H9 (cell line): ENCODE measurements at regions not wholly inside any gene's neighbourhood (a gene's known extent, or its start where the extent isn't known, plus 50 kb on each side); places are given as distances from the start of the nearest gene placed in this dataset.
A peak's percentile ranks its signal among the peaks of the same experiment; 100 is the strongest.

Experiments used
- DNase-seq: peaks from one replicate; pipeline ENCODE4 v3.0.0-alpha.2; 2017
- H2AFZ ChIP-seq: one replicate; pipeline ENCODE4 v1.6.1; 2013; ENCODE audit warnings: mild to moderate bottlenecking, low read length, control low read depth, moderate library complexity
- H2AK5ac ChIP-seq: 2 replicates; pipeline ENCODE4 v1.6.1; 2013; ENCODE audit warnings: low read length, control low read depth, mixed read lengths; ENCODE audit not compliant: insufficient read length
- H2BK120ac ChIP-seq: one replicate; pipeline ENCODE4 v1.6.1; 2013; ENCODE audit warnings: low read depth, mild to moderate bottlenecking, low read length, control low read depth, inconsistent platforms; ENCODE audit not compliant: poor library complexity, severe bottlenecking
- H2BK12ac ChIP-seq: 2 replicates; pipeline ENCODE4 v1.6.1; 2013; ENCODE audit warnings: low read length, control low read depth, mixed read lengths, low read depth; ENCODE audit not compliant: insufficient read length
- H2BK15ac ChIP-seq: 2 replicates; pipeline ENCODE4 v1.6.1; 2013; ENCODE audit warnings: low read depth, low read length, control low read depth
- H2BK20ac ChIP-seq: one replicate; pipeline ENCODE4 v1.6.1; 2013; ENCODE audit warnings: low read depth, mild to moderate bottlenecking, low read length, control low read depth, inconsistent platforms; ENCODE audit not compliant: poor library complexity, severe bottlenecking
- H2BK5ac ChIP-seq: 2 replicates; pipeline ENCODE4 v1.6.1; 2013; ENCODE audit warnings: low read length, control low read depth, mixed read lengths; ENCODE audit not compliant: insufficient read length
- H3K14ac ChIP-seq: 2 replicates; pipeline ENCODE4 v1.6.1; 2013; ENCODE audit warnings: low read length, control low read depth; ENCODE audit not compliant: insufficient read depth
- H3K18ac ChIP-seq: 2 replicates; pipeline ENCODE4 v1.6.1; 2013; ENCODE audit warnings: low read depth, mild to moderate bottlenecking, mixed read lengths, low read length, control low read depth; ENCODE audit not compliant: insufficient read length
- H3K23ac ChIP-seq: 2 replicates; pipeline ENCODE4 v1.6.1; 2013; ENCODE audit warnings: low read length, control low read depth, mixed read lengths, low read depth; ENCODE audit not compliant: insufficient read length
- H3K23me2 ChIP-seq: 2 replicates; pipeline ENCODE4 v1.6.1; 2013; ENCODE audit warnings: low read depth, mild to moderate bottlenecking, mixed read lengths, low read length, control low read depth; ENCODE audit not compliant: insufficient read length, poor library complexity, severe bottlenecking
- H3K27ac ChIP-seq: 2 replicates; pipeline ENCODE4 v1.5.1; 2013; ENCODE audit warnings: low read length, control low read depth, mixed read lengths, low read depth; ENCODE audit not compliant: insufficient read length
- H3K27me3 ChIP-seq: 2 replicates; pipeline ENCODE4 v1.6.1; 2013; ENCODE audit warnings: low read length, control low read depth, inconsistent platforms; ENCODE audit not compliant: insufficient read depth
- H3K4ac ChIP-seq: 2 replicates; pipeline ENCODE4 v1.6.1; 2013; ENCODE audit warnings: low read depth, mild to moderate bottlenecking, control low read depth, inconsistent platforms, low read length, moderate library complexity
- H3K4me1 ChIP-seq: 2 replicates; pipeline ENCODE4 v1.6.1; 2013; ENCODE audit warnings: low read length, control low read depth, inconsistent platforms; ENCODE audit not compliant: insufficient read depth
- H3K4me2 ChIP-seq: 2 replicates; pipeline ENCODE4 v1.6.1; 2013; ENCODE audit warnings: low read length, control low read depth, mixed read lengths; ENCODE audit not compliant: insufficient read length, insufficient read depth
- H3K56ac ChIP-seq: 2 replicates; pipeline ENCODE4 v1.6.1; 2013; ENCODE audit warnings: low read depth, mild to moderate bottlenecking, mixed read lengths, low read length, control low read depth; ENCODE audit not compliant: insufficient read length
- H3K79me1 ChIP-seq: 2 replicates; pipeline ENCODE4 v1.6.1; 2013; ENCODE audit warnings: low read depth, mild to moderate bottlenecking, moderate library complexity, low read length, control low read depth, inconsistent platforms; ENCODE audit not compliant: insufficient read depth, poor library complexity, severe bottlenecking
- H3K79me2 ChIP-seq: 2 replicates; pipeline ENCODE4 v1.6.1; 2013; ENCODE audit warnings: low read length, control low read depth, inconsistent platforms; ENCODE audit not compliant: insufficient read depth
- H3K9ac ChIP-seq: 2 replicates; pipeline ENCODE4 v1.6.1; 2013; ENCODE audit warnings: low read length, control low read depth, mixed read lengths; ENCODE audit not compliant: insufficient read length; ENCODE audit errors: extremely low read depth
- H3K9me3 ChIP-seq: one replicate; pipeline ENCODE4 v1.6.1; 2013; ENCODE audit warnings: low read depth, low read length, inconsistent platforms; ENCODE audit not compliant: control insufficient read depth
- H3T11ph ChIP-seq: one replicate; pipeline ENCODE4 v1.6.1; 2013; ENCODE audit warnings: mild to moderate bottlenecking, low read length, control low read depth, inconsistent platforms
- H4K20me1 ChIP-seq: one replicate; pipeline ENCODE4 v1.6.1; 2013; ENCODE audit not compliant: control insufficient read depth, insufficient read length, insufficient read depth
- H4K5ac ChIP-seq: 2 replicates; pipeline ENCODE4 v1.6.1; 2013; ENCODE audit warnings: low read depth, mild to moderate bottlenecking, mixed read lengths, low read length, control low read depth; ENCODE audit not compliant: insufficient read length
- H4K8ac ChIP-seq: replicated peaks from 2 replicates; pipeline ENCODE4 v1.6.1; 2013; ENCODE audit warnings: low read length, control low read depth, mixed read lengths, low read depth; ENCODE audit not compliant: insufficient read length
- H4K91ac ChIP-seq: 2 replicates; pipeline ENCODE4 v1.6.1; 2013; ENCODE audit warnings: low read depth, mild to moderate bottlenecking, moderate library complexity, mixed read lengths, low read length, control low read depth; ENCODE audit not compliant: insufficient read length
- H3K27ac Mint-ChIP-seq, 3 experiments: 2 replicates in 2 of 3; 3 replicates in 1 of 3; pipeline ENCODE4 v1.8.0; 2020 to 2021; ENCODE audit warnings: mixed read lengths in 3 of 3, mild to moderate bottlenecking in 1 of 3, moderate library complexity in 1 of 3
- H3K27me3 Mint-ChIP-seq: 2 replicates; pipeline ENCODE4 v1.8.0; 2021; ENCODE audit warnings: low read depth, mild to moderate bottlenecking, moderate library complexity, mixed read lengths
- H3K36me3 Mint-ChIP-seq, 3 experiments: 2 replicates in 2 of 3; 3 replicates in 1 of 3; pipeline ENCODE4 v1.8.0; 2020 to 2021; ENCODE audit warnings: low read depth in 3 of 3, mixed read lengths in 3 of 3; ENCODE audit not compliant: insufficient read depth in 1 of 3
- H3K4me1 Mint-ChIP-seq, 2 experiments: 2 replicates each; pipeline ENCODE4 v1.8.0; 2020; ENCODE audit warnings: mixed read lengths in 2 of 2
- H3K4me3 Mint-ChIP-seq, 2 experiments: 2 replicates in 1 of 2; 3 replicates in 1 of 2; pipeline ENCODE4 v1.8.0; 2020 to 2021; ENCODE audit warnings: mild to moderate bottlenecking in 2 of 2, mixed read lengths in 2 of 2, moderate library complexity in 1 of 2
- H3K9me3 Mint-ChIP-seq, 2 experiments: 2 replicates in 1 of 2; 3 replicates in 1 of 2; pipeline ENCODE4 v1.8.0; 2020; ENCODE audit warnings: mild to moderate bottlenecking in 2 of 2, mixed read lengths in 2 of 2, moderate library complexity in 1 of 2
- TF ChIP-seq, protein P1 (sequence below): fragments of 200-600 bp; sonication (generic); conservative IDR thresholded peaks from 3 replicates; pipeline ENCODE4 v1.8.0; 2021; ENCODE audit warnings: antibody characterized with exemption, mild to moderate bottlenecking

DNA sequence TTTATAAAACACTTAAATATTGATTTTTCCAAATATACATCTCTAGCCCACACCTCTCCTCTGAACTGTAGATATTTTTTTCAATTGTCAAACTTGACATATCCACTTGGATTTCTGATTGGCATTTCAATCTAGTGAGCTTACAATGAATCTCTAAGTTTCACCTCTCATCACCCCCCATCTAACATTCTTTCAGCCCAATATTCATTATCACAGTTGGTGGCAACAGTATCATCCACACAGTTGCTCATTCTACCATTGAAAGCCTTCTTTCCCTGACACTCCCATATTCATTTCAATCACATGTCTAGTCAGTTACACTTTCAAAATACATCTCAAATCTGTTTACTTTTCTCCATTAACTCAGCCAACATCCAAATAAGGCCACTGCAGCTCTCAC is 385.2 kb downstream of the PCDH20 start:
- H3K9me3 ChIP-seq = no peaks in the 10 kb centered on the region
- H2BK15ac ChIP-seq = no peak overlapping the region
- H3K36me3 Mint-ChIP-seq = no peaks in the 10 kb centered on the region; a peak in 1 of 7 replicates
- no peak overlapping the region for H3T11ph ChIP-seq
- no peak for DNase-seq
- H4K8ac ChIP-seq = no peak overlapping the region
- H3K23me2 ChIP-seq = no peaks in the 10 kb centered on the region
- no peaks in the 10 kb centered on the region for H3K79me2 ChIP-seq
- peak overlapping the region; percentile 45 for H2BK20ac ChIP-seq
- H4K20me1 ChIP-seq = no peaks in the 10 kb centered on the region
- no peak overlapping the region for H3K4ac ChIP-seq
- H2AK5ac ChIP-seq = no peak overlapping the region
- H2BK120ac ChIP-seq = no peak overlapping the region
- TF ChIP-seq, protein P1, sequence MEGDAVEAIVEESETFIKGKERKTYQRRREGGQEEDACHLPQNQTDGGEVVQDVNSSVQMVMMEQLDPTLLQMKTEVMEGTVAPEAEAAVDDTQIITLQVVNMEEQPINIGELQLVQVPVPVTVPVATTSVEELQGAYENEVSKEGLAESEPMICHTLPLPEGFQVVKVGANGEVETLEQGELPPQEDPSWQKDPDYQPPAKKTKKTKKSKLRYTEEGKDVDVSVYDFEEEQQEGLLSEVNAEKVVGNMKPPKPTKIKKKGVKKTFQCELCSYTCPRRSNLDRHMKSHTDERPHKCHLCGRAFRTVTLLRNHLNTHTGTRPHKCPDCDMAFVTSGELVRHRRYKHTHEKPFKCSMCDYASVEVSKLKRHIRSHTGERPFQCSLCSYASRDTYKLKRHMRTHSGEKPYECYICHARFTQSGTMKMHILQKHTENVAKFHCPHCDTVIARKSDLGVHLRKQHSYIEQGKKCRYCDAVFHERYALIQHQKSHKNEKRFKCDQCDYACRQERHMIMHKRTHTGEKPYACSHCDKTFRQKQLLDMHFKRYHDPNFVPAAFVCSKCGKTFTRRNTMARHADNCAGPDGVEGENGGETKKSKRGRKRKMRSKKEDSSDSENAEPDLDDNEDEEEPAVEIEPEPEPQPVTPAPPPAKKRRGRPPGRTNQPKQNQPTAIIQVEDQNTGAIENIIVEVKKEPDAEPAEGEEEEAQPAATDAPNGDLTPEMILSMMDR = no peak
- H3K23ac ChIP-seq = no peak overlapping the region
- no peak overlapping the region for H3K4me2 ChIP-seq
- H3K9me3 Mint-ChIP-seq = no peaks in the 10 kb centered on the region
- no peak overlapping the region for H2BK12ac ChIP-seq
- no peak overlapping the region for H3K18ac ChIP-seq
- H4K5ac ChIP-seq = no peak overlapping the region
- H3K4me1 ChIP-seq = no peaks in the 10 kb centered on the region
- no peak overlapping the region for H3K14ac ChIP-seq
- no peak overlapping the region for H2AFZ ChIP-seq
- H3K27ac Mint-ChIP-seq = no peak overlapping the region
- H3K9ac ChIP-seq = no peak overlapping the region
- H3K79me1 ChIP-seq = no peaks in the 10 kb centered on the region
- H2BK5ac ChIP-seq = no peak overlapping the region
- no peaks in the 10 kb centered on the region for H3K27me3 ChIP-seq
- peaks cover 6 to 7% of the 10 kb centered on the region in 2 experiments for H3K4me1 Mint-ChIP-seq
- no peak overlapping the region for H4K91ac ChIP-seq
- H3K27ac ChIP-seq = no peak overlapping the region
- no peak overlapping the region for H3K4me3 Mint-ChIP-seq
- H3K27me3 Mint-ChIP-seq = no peaks in the 10 kb centered on the region
- H3K56ac ChIP-seq = no peak overlapping the region
